NCI-H1930 (cell line): ENCODE measurements at regions not wholly inside any gene's neighbourhood (a gene's known extent, or its start where the extent isn't known, plus 50 kb on each side); places are given as distances from the start of the nearest gene placed in this dataset.
A peak's percentile ranks its signal among the peaks of the same experiment; 100 is the strongest.

Experiments used
- DNase-seq, 2 experiments: peaks; one replicate each; lab custom pipeline; 2025; lab: John Stamatoyannopoulos, UW

GRCh38 chr20:7080472-7080871 lies 313.0 kb downstream of the BMP2 start:
- DNase-seq: no peak

DNA sequence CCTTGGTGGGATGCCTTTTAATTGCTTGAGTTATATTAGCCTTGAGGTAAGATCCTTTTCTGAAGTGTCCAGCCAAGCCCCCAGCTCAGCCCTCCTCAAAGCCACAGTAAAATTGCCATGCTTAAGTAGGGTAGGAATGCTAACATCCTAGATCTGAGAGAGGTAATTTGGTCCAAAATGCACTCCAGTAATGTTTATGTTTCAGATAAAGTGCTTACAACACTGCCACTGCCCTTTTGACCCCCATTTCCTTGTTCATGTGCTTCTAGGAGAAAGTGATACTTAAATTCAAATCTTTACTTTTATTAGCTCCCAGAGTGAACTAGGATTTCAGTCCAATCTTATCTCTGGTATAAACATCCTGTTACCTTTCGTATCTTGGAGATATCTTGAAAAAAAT lies 318.0 kb downstream of the BMP2 start:
- DNase-seq: no peak

DNA sequence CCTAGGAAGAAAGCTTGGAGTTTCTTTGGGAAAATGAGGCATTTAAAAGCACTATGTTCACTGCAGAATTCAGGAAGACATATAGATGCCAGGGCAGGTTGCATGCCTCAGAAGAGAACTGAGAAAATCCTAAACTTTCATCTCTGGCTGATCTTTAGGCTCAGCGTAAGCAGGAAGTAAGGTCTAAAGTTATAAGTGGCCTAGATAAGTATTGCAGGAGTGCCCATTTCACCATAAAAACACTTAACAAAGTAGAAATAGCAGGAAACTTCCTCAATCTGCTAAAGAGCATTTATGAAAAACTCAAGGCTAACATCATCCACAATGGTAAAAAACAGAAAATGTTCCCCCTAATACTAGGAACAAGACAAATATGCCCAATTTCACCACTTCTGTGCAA lies 320.3 kb downstream of the BMP2 start:
- DNase-seq: no peak

- no peak for DNase-seq
Measured at GRCh38 chr20:7090001-7090400, 322.5 kb downstream of the BMP2 start.

DNA sequence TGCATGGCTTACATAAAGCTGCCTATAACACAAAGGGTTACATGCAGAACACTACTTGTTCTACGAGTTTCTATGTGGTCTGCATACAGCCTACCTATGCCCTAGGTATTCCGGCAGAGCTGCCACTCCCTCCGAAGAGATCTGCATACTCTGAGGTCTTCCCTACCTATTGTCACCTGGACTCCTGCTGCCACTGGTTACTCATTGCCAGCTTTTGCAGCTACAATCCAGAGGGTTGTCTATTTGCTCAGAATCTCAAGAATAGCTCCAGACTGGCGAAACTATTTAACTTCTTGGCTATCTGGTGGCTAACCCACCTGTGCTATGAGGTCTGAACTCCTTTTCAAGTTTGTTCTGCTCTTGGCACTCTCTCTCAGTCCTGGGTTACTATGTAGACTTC lies 323.3 kb downstream of the BMP2 start:
- no peak for DNase-seq

GRCh38 chr20:7091655-7092054 lies 324.2 kb downstream of the BMP2 start:
- no peak for DNase-seq

DNA sequence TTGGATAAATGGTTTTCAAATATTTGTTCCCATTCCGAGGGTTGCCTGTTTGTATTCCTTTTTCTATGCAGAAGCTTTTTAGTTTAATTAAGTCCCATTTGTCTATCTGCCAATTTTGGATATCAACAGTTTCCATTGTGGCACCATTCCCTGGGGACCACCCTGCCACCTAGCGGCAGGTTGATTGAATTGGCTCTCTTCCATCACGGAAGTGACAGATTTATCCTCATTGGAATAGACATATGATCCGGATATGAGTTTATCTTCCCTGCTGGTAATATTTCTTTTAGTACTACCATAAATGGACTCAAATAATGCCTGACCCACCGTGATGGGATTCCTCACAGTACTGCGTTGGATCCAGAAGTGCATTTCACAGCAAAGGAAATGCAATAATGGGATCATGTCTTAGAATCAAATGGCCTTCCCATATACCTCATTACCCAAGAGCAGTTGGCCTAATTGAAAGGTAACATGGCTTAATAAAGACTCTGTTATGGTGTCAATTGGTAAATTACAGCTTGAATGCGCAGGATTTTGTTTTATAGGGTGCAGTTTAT lies 327.0 kb downstream of the BMP2 start:
- DNase-seq: peak; percentile 2 to 18

DNA sequence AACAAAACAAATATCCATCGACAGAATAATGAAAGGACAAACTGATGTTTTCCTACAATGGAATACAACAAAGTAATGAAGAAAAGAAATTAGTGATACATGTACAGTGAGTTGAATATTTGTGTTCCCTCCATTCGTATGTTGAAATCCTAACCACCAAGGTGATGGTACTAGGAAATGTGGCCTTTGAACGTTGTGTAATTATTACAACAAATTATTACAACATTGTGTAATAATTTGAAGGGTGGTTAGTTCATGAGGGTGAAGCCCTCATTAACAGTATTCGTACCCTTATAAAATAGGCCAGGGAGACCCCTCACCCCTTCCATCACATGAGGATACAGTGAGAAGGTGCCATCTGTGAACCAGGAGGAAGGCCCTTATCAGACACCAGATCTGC lies 339.4 kb downstream of the BMP2 start:
- DNase-seq: no peak

DNA sequence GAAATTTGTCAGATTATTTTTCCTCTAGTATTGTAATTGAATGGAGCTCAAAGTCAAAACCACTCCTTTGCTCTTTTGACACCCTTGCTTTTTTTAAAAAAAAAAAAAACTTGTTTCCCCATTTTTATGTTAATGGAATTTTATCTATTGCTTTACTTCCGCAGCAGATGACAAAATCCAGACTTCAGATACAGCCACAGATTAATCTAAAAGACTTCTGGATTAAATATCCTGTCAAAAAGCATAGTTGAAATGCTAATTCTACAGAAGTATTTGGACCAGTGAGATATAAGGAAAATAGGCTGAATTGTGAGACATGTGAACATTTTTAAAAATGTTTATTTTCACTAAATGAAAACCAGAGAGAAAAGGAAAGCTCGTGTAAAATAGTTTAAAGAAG lies 341.4 kb downstream of the BMP2 start:
- DNase-seq: no peak

DNA sequence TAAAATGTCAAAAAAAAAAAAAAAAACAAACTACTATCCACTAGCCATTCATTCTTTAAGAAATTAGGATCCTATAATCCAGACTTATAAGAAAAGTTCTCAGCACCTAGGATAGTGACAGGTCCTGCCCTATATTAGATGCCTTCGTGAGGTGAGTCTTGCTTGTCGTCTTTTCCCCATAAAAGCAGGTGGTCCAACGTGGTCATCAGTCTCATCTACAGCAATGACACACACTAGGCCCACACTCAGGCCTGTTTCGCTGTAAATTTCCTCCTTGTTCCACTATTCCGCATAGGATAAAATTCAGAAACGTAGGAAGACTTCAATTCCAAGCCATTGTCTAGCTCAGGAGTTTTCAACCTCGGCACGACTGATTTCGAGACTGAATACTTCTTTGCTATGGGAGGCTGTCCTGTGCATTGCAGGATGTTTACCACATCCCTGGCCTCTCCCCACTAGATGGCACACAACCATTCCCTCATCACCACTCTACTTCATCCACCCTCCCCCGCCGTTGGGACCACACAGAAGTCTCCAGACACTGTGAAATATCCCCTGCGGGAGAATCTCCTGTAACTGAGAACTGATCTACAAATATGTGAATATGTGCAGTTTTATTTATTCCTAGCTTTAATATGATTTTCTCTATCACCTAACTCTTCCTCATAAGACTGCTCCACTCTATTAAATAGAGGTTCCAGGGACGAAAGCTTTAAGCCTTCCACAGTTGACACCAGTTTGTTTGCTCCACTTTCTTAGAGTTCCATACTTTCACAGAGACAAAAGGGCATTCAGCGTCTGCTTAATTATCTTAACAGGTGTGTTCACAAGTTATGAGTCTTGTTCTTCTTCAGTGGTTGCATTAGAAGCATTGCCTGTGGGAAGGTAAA lies 346.3 kb downstream of the BMP2 start:
- peak; percentile 26 to 33 for DNase-seq

GRCh38 chr20:7123457-7123856 lies 356.0 kb downstream of the BMP2 start:
- no peak for DNase-seq

- no peak for DNase-seq
Measured at GRCh38 chr20:7124120-7124519, 356.6 kb downstream of the BMP2 start.

GRCh38 chr20:7136886-7137285 lies 369.4 kb downstream of the BMP2 start:
- no peak for DNase-seq

DNA sequence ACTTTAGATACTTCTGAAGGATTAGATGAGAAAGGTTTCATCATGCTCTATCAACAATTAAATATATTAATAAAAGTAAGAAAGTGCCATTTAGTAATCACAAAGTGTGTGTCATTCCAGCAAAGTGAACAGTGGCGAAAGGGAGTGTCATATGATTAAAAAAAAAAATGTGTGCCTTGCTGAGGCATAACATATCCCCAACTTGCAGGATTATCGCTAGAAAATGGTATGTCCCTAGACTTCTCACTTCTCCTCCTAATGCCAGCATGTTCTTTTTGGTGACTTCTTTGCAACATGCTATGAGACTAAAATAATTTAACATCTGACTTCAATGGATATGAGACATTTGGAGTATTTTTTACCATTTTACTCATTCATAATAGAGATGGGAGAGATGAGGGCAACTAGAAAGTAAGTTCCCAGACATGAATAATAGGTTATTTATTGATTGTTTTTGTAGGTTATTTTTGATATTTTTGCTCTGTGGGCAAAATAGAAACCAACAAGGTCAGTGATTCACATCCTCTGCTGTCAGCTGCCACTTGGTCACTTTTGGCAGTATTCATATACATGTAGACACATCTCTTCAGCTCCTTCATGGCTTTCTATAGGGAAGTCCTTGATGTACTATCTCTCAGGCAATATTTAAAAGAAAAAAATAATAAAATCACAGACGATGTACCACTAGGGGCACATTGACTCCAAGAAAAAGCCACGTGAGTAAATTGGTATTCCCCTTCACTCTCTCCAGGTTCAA lies 370.1 kb downstream of the BMP2 start:
- no peak for DNase-seq

DNA sequence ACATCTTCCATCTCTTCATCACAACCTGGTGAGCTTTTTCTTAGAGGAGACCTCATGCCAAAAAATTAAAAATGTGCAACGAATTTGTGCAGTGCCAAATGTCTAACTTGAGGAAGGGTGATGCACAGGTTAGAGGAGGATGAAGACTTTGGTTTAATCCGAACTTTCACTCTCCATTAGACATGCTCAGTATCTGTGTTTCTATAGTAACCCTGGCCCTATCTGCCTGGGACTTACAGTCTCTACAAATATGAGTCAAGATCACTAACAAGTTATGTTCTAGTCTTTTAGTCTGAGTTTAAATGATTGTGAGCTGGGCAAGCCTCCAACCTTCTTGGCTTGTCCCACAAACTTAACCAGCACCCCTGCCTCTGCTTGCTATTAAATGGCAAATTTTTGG lies 377.0 kb downstream of the BMP2 start:
- DNase-seq: no peak

- peak in 1 of 2 experiments; percentile 17 for DNase-seq
Measured at GRCh38 chr20:7146552-7147219, 379.2 kb downstream of the BMP2 start.

- no peak for DNase-seq
Measured at GRCh38 chr20:7147220-7147601, 379.7 kb downstream of the BMP2 start.

- no peak for DNase-seq
Measured at GRCh38 chr20:7151676-7152470, 384.4 kb downstream of the BMP2 start.

GRCh38 chr20:7155282-7155681 lies 387.8 kb downstream of the BMP2 start:
- DNase-seq: peak; percentile 22 to 25

GRCh38 chr20:7155794-7156193 lies 388.3 kb downstream of the BMP2 start:
- DNase-seq: no peak

- DNase-seq: no peak
Measured at GRCh38 chr20:7159903-7160302, 392.4 kb downstream of the BMP2 start.

DNA sequence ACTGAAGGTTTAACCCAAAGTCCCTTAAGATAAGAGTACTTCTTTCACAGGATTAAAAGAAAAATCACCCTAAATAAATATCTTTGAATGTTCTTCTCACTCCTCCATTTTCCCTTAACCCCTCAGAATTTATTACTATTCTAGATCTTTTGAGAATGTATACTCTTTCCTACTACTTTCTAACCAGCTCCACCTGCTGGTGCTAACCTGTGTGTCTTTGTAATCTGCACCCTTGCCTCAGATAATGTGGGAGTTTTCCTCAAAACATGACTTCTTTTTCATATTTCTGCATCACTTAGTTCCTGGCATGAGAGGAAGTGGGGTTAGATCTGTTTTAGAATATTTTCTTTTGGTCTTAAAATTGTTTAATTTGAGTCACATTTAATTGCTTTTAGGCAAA lies 394.2 kb downstream of the BMP2 start:
- DNase-seq: no peak
